ENCODE measurements at regions not wholly inside any gene's neighbourhood (a gene's known extent, or its start where the extent isn't known, plus 50 kb on each side); places are given as distances from the start of the nearest gene placed in this dataset.

DNA sequence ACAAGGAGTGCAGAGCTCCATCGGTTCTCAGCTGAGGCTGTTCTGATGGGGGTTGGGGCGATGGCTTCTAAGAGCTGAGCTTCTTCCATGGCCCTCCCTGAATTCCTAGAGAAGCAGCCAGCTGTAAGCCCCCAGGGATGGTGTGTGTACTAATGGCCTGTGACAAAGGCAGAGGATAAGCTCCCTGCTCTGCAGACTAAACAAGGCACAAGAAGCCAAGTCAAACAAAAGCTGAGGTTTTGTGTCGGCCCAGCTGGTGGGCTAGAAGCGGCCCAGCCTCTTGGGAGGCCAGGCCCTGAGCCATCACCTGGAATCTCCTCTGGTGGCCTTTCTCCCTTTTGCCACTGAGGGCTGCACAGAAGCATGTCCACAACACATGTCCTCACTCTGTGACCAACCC lies 75.0 kb upstream of the XPA start:
- Histone ChIP-seq H3K36me3 (ENCODE audit: control insufficient read depth, insufficient read depth, low read length) (no peaks in the 10 kb centered on the region), H3K4me1 (ENCODE audit: control insufficient read depth, insufficient read depth, low read length) (peaks cover 13% of the 10 kb centered on the region), H3K27me3 (ENCODE audit: control insufficient read depth, insufficient read depth, low read length, poor library complexity, severe bottlenecking) (no peaks in the 10 kb centered on the region), H3K4me3 (ENCODE audit: low read length) (no peak overlapping the region), H3K9ac (ENCODE audit: extremely low read depth, low read length, poor library complexity, severe bottlenecking) (no peak overlapping the region), H3K9me3 (ENCODE audit: control insufficient read depth, low read length) (no peaks in the 10 kb centered on the region), H3K27ac (ENCODE audit: low read depth, low read length) (no peak overlapping the region)
- Mint-ChIP-seq H3K4me3 (peak overlapping the region; percentile 26), H3K9me3 (no peaks in the 10 kb centered on the region), H3K4me1 (peaks cover 33% of the 10 kb centered on the region), H3K27me3 (ENCODE audit: insufficient read depth) (peaks cover 22% of the 10 kb centered on the region), H3K36me3 (ENCODE audit: low read depth) (no peaks in the 10 kb centered on the region), H3K27ac (peak overlapping the region; percentile 70)
- 47% methylated on average over 2 to 4 of the region's 4 CpGs for WGBS, 2 experiments (ENCODE audit: insufficient coverage in 1 of 2, insufficient read length in 1 of 2)
- DNase-seq = peak; percentile 69
- TF ChIP-seq, protein P1, sequence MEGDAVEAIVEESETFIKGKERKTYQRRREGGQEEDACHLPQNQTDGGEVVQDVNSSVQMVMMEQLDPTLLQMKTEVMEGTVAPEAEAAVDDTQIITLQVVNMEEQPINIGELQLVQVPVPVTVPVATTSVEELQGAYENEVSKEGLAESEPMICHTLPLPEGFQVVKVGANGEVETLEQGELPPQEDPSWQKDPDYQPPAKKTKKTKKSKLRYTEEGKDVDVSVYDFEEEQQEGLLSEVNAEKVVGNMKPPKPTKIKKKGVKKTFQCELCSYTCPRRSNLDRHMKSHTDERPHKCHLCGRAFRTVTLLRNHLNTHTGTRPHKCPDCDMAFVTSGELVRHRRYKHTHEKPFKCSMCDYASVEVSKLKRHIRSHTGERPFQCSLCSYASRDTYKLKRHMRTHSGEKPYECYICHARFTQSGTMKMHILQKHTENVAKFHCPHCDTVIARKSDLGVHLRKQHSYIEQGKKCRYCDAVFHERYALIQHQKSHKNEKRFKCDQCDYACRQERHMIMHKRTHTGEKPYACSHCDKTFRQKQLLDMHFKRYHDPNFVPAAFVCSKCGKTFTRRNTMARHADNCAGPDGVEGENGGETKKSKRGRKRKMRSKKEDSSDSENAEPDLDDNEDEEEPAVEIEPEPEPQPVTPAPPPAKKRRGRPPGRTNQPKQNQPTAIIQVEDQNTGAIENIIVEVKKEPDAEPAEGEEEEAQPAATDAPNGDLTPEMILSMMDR (conservative IDR thresholded peaks at IDR 0.05) = no peak

DNA sequence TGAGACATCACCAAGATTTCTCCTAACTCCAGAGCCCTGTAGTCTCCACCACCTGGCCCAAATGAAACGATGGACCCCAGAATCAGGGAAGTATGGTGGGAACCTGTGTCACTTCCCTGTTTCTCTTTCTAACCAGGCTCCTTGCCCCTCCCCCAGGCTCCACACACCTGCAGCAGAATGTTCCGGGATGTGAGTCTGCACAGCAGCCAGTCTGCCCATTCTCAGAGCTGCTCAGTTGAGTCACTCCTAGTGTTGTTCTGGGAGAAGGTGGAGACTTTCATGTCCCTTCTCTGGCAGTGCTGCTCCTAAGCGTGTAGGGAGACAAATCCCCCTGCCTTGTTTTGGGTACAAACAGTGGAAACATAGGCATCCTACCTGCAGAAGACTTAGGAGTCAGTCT lies 76.0 kb upstream of the XPA start:
- peaks cover 33% of the 10 kb centered on the region for H3K4me1 Mint-ChIP-seq
- no peak for DNase-seq
- no peaks in the 10 kb centered on the region for H3K36me3 ChIP-seq (ENCODE audit: control insufficient read depth, insufficient read depth, low read length)
- no peak overlapping the region for H3K4me3 Mint-ChIP-seq
- H3K36me3 Mint-ChIP-seq (ENCODE audit: low read depth) = no peaks in the 10 kb centered on the region
- H3K4me3 ChIP-seq (ENCODE audit: low read length) = no peak overlapping the region
- no peaks in the 10 kb centered on the region for H3K27me3 ChIP-seq (ENCODE audit: control insufficient read depth, insufficient read depth, low read length, poor library complexity, severe bottlenecking)
- H3K9ac ChIP-seq (ENCODE audit: extremely low read depth, low read length, poor library complexity, severe bottlenecking) = no peak overlapping the region
- H3K9me3 ChIP-seq (ENCODE audit: control insufficient read depth, low read length) = peaks cover 8% of the 10 kb centered on the region
- H3K4me1 ChIP-seq (ENCODE audit: control insufficient read depth, insufficient read depth, low read length) = peaks cover 13% of the 10 kb centered on the region
- H3K27ac Mint-ChIP-seq = no peak overlapping the region
- no peak overlapping the region for H3K27ac ChIP-seq (ENCODE audit: low read depth, low read length)
- peaks cover 1% of the 10 kb centered on the region for H3K9me3 Mint-ChIP-seq
- H3K27me3 Mint-ChIP-seq (ENCODE audit: insufficient read depth) = peaks cover 22% of the 10 kb centered on the region
- TF ChIP-seq, protein P1 (conservative IDR thresholded peaks at IDR 0.05) = no peak
- WGBS, 2 experiments (ENCODE audit: insufficient coverage in 1 of 2, insufficient read length in 1 of 2) = 98 to 100% methylated on average over 1 to 3 of the region's 3 CpGs

DNA sequence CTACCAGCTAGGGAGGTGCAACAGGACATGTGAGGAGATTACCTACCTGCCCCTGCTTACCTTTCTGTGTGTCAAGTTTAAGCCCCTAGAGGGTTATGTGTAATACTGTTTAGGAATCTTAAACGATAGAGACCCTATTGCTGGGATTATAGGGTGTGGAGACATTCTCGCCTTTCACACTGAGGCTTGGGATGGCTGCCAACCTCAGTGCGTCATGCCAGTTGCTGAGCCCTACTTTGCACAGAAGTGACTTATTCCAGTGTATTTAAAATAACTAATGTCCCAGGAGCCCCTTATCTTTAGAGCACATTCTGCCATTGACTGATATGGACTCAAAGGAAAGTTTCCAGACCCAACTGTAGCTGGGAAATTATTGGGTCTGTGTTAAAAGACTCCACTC lies 76.6 kb upstream of the XPA start:
- Histone ChIP-seq H3K36me3 (ENCODE audit: control insufficient read depth, insufficient read depth, low read length) (no peaks in the 10 kb centered on the region), H3K4me3 (ENCODE audit: low read length) (no peak overlapping the region), H3K9me3 (ENCODE audit: control insufficient read depth, low read length) (peaks cover 15% of the 10 kb centered on the region), H3K4me1 (ENCODE audit: control insufficient read depth, insufficient read depth, low read length) (peaks cover 13% of the 10 kb centered on the region), H3K27me3 (ENCODE audit: control insufficient read depth, insufficient read depth, low read length, poor library complexity, severe bottlenecking) (no peaks in the 10 kb centered on the region), H3K9ac (ENCODE audit: extremely low read depth, low read length, poor library complexity, severe bottlenecking) (no peak overlapping the region), H3K27ac (ENCODE audit: low read depth, low read length) (no peak overlapping the region)
- peaks cover under 1% of the 10 kb centered on the region for H3K36me3 Mint-ChIP-seq (ENCODE audit: low read depth)
- peaks cover 33% of the 10 kb centered on the region for H3K4me1 Mint-ChIP-seq
- no peak overlapping the region for H3K4me3 Mint-ChIP-seq
- H3K27me3 Mint-ChIP-seq (ENCODE audit: insufficient read depth) = peaks cover 22% of the 10 kb centered on the region
- H3K27ac Mint-ChIP-seq = no peak overlapping the region
- TF ChIP-seq, protein P1 (conservative IDR thresholded peaks at IDR 0.05) = no peak
- peaks cover 8% of the 10 kb centered on the region for H3K9me3 Mint-ChIP-seq
- DNase-seq = no peak
- 88 to 92% methylated on average over 1 to 3 of the region's 3 CpGs for WGBS, 2 experiments (ENCODE audit: insufficient coverage in 1 of 2, insufficient read length in 1 of 2)

All from endodermal cell (in vitro differentiated cells).